Activated CD4-positive, CD25-positive, alpha-beta regulatory T cell treated with anti-CD3 and anti-CD28 coated beads, Interleukin-2, amount 50 U/mL, for 24 hours (primary cell): ENCODE measurements at regions not wholly inside any gene's neighbourhood (a gene's known extent, or its start where the extent isn't known, plus 50 kb on each side); places are given as distances from the start of the nearest gene placed in this dataset.
A peak's percentile ranks its signal among the peaks of the same experiment; 100 is the strongest.
"Not testable (repeated sequence)": the region's sequence is repeated elsewhere in the genome, so short reads cannot be mapped to it uniquely, and the experiment has no call there.

ENCODE experiments used
- ATAC-seq, 2 donors: fragments of 150-1000 bp; cut with Tn5 transposase; one replicate each; pipeline ENCODE4 v1.10.0; 2021; ENCODE audit warnings: mild to moderate bottlenecking in 1 of 2, moderate library complexity in 1 of 2

DNA sequence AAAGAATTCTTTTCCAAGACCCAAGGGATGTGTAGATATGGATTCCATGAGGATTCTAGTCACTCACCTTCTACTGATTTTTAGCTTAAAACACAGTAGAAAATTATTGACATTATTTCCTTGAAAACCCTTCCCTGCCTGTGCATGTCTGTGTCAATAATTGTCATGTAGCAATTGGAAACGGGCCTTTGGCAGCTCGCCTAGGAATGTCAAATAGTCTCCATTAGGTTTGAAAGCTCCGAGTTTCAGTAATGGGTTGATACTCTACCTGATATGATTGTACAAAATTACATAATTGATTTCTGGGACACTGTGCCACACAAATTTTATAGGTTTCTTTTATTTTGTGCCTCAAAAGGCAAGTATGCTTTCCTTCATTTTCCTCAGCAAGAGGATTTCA, 515.2 kb upstream of the ARID1B start:
- no peak for ATAC-seq

DNA sequence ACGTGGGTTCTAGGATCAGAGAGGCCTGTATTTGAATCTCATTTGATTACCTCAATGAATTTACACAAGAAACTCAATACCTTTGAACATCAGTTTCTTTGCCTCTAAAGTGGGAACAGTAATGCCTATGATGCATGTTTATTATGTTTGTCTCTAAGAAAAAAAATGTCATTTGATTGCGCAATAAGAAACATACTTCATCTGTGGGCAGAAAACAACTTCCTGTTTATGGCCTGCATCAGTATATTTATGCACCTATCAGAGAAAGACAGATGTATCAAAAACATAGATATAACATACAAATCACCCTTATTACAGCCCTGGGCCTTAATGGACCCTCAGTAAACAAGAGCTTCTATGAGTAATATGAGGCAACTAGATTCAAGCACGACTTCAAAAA, 516.4 kb upstream of the ARID1B start:
- ATAC-seq = no peak

DNA sequence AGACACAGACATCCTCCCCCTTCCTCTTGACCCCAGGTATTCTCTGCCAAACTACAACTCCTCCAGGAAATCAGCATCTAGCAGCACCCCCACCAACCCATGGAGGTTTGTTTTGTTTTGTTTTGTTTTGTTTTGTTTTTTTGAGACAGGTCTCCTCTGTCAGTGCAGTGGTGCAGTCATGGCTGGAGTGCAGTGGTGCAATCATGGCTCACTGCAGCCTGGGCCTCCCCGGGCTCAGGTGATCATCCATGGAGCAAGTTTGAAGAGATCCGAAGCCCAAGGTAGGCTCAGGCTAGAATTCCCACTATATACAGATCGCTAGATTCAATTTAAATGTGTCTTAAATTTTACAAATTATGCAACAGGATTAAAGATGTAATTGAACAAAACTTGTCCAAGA, 518.2 kb upstream of the ARID1B start:
- ATAC-seq = no peak

DNA sequence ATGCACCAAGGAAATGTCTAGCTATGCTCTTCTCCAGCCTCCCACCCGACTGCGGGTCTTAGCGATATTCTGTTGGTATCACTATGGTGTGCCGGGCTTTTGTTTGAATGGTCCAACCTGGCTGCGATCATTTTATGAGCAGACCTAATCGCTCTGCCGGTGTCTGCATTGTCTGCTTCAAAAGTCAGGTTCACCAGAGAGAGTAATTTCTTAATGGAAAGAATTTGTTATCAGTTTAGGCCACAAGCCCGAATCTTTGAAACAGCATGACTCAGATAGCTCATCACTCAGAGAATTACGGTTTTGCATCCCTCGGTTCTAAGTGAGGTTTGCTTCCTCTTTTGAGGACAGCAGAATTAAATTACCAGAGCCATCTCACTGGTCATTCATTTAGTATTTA, 521.0 kb upstream of the ARID1B start:
- ATAC-seq = peak; percentile 53 to 89

DNA sequence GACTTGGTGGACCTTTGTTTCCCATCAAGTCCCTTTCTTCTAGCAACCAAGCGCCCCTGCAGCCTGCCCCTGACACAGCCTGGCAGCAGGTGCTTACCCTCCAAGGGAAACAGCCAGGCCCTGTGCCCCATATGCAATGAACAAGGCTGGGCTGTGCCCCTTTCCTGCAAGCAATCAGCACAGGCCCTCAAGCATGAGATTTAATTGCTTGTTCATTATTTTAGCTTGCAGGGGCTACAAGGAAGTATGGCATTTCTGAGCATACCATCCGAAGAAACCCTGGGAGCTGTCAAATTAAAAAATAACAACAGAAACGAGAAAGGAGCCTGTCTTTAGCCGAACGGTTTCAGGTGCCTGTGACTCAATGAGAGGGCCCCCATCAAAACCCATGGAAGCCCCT, 522.9 kb upstream of the ARID1B start:
- no peak for ATAC-seq

DNA sequence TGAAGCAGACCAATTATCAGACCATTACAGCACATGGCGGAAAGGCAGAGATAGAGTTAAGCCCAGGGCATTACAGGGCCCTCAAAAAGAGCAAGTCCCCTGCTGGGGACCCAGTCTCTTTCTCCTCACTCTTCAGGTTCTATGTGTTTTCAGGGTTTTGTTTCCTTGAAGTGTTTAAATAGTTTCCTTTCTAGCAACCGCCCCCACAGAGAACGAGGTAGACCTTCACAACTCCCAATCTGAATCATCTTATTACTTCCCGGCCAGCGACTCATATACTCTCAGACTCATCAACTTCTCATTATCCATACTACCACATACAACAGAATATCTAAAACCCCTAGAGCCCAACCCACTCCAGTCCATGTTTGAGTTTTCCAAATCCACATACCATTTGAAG, 526.6 kb upstream of the ARID1B start:
- peak; percentile 73 to 90 for ATAC-seq

DNA sequence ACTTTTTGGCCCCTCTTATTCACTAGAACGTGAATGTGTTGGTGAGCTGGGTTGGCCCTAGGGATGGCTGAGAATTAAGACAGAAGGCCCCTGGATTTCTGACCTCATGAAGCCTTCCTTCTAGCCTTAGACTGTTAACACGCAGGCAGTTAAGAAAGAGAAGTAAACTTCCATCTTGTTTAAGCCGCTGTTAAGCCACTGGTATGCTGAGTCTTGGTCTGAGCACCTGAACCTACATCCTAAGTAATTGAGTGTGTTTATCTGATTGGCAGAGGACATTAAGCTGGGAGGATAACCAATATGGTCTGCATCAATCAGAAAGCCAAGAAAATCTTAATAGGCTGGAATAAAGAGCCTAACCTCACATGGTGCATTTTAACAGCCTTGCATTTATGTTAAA, 535.0 kb upstream of the ARID1B start:
- ATAC-seq = no peak

DNA sequence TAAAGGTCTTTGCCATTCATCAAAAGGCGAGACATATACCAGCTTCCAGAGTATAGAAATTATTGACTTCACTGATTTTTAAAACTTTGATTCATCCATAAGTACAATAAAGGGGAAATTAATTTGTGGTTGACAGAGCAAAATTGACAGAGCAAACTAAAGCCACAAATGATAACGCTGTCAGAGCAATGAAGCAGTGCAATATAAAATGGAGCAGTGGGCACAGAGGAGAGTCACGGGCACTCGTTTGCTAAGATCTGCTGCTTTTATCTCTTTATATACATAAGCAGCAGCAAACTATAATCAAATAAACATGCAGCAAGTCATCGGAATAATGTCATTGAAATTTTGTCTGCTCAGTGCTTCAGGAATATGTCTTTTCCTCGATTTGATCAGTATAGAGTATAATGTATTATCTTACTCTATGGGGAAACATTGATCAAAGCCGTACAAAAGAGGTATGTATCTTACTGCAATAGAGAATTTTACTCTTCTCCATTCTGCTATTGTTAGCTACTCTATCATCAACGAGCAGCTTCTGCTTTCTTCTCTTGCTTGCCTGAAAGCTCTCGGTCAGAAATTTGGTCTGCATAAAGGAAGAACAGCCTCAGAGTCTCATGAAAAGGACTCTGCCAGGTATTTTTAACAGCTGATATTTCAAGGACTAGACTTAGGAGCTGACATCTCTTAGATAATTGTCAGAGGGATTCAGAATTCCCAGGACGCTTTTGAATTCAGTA, 546.0 kb upstream of the ARID1B start:
- no peak for ATAC-seq

DNA sequence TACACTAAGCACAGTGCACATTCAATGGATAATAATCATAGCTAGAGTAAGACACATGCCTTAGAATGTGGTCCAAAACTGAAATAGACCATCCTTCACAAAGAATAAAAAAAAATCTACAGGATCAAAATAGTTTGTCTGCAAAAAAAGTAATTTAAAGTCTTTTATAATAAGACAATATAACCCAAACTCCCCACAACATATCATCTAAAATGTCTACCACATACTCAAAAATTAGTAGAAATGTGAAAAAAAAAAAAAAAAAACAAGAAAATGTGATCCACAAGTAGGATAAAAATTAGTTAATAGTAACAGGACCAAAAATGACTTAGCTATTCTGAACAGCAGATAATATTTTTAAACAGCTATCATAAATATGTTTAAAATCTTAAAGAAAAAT, 557.2 kb upstream of the ARID1B start:
- ATAC-seq = no peak

DNA sequence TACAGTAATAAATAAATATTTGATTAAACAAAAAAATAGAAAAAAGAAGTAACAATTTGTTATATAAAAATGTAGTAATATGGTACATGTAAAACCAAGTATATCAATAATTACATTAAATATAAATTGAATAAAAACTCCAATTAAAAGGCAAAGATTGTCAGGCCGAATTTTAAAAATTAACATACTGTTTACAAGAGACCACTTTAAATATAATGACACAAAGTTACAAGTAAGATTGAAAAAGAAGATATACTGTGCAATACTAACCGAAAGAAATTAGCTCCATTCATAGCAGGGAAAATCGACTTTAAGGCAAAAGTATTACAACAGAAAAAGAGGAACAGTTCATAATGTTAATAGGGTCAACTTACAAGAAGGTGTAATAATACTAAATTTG, 571.5 kb upstream of the ARID1B start:
- ATAC-seq = no peak

DNA sequence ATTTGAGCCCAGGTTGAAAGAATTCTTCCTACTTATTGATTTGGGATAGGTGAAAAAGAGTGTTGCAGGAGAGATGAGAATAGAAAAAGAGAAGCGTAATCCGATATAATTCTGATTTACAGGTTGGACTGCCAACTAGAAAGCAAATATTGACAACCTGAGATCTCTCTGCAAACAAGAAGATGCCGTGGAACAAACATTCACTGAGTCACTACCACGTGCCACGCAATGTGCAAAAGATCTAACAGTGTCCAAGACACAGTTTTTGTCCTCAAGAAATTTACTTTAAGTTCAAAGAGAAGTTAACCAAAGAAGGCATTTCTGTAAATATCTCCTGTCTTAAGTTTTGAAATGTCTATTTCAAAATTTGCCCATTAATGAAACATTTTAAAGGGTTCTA, 578.0 kb upstream of the ARID1B start:
- no peak for ATAC-seq

DNA sequence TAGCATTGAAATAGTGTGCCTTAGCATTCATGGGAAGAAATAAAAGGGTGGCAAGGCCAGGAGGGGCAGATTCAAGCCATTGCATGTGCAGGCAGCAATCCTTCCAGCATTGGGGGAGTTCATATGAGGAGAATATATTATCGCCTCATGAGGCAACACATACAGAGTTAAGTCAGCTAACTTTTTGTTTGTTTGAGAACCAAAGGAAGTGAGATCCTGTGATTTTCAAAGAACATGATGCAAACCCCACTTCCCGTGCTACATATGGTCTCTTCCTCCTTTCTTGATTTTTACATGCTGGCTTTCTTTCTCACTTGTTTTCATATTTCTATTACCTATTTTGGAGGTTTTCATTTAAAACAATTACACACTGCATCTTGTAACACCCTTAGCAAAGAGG, 579.7 kb upstream of the ARID1B start:
- ATAC-seq = no peak

DNA sequence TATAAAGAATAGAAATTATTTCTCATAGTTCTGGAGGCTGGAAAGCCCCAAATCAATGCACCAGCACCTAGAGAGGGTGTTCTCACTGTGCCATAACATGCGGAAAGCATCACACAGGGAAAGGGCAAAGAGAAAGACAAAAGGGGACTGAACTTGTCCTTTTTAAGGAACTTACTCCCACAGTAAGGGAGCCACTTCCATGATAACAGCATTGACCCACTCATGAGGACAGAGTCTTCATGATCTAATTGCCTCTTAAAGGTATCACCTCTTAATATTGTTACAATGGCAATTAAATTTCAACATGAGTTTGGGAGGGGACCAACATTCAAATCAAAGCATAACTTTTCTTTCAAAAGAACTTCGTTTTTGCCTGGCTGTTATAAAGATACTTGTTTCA, 582.2 kb upstream of the ARID1B start:
- ATAC-seq = no peak

DNA sequence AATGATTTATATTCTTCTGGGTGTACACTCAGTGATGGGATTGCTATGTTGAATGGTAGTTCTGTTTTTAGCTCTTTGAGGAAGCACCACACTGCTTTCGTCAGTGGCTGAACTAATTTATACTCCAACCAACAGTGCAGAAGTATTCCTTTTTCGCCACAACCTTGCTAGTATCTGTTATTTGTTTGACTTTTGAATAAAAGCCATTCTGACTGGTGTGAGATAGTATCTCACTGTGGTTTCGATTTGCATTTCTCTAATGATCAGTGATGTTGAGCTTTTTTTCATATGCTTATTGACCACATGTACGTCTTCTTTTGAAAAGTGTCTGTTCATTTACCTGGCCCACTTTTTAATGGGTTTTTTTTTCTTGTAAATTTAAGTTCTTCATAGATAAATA, 583.8 kb upstream of the ARID1B start:
- peak in 1 of 2 donors; percentile 32 for ATAC-seq

DNA sequence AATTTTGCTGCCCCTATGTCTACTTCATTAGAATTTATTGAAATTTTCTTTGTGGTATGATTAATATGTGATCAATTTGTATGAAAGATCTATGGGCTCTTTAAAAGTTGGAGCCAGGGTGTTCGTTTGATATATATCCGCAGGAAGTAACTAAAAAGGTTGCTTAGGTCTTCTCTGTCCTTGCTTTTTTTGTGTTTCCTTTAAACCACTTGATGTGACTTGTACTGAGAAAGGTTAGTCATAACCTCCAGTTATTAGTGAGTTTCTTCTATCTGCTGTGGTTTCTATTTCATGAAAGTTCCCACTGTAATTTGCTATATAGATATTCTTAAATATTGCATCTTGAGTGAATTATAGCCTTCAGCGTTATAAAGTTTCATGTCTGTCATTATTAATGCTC, 585.3 kb upstream of the ARID1B start:
- ATAC-seq = peak; percentile 67 to 89

DNA sequence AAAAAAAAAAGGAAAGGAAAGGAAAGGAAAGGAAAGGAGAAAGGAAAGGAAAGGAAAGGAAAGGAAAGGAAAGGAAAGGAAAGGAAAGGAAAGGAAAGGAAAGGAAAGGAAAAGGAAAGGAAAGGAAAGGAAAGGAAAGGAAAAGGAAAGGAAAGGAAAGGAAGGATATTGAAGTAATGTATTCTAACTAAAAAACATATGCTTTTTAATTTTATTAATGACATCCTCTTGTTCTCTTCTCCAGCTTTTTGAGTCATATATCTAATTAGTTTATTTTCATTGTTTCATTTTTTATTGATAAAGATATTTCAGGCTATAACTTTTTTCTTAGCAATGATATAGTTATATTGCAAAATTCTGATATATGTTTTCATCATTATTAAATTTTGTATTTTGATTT, 585.8 kb upstream of the ARID1B start:
- not testable (repeated sequence) for ATAC-seq

DNA sequence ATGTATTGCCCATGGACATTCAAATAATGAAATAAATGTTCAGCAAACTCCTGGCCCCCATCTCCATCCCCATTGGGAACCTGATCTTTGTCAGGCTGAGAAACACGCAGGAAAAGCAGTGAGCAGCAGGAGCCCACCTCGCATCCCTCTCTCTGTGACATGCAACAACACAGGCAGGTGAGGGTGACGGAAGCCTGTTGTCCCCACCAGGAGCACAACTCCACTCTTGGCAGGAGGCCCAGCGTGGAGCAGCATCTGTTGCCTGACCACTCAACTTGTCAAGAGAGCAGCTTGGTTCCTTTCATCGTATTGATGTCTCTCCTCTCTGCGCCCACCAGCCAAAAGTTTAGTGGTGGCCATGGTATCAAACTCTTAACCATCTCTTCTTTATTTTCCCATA, 586.9 kb upstream of the ARID1B start:
- ATAC-seq = no peak

DNA sequence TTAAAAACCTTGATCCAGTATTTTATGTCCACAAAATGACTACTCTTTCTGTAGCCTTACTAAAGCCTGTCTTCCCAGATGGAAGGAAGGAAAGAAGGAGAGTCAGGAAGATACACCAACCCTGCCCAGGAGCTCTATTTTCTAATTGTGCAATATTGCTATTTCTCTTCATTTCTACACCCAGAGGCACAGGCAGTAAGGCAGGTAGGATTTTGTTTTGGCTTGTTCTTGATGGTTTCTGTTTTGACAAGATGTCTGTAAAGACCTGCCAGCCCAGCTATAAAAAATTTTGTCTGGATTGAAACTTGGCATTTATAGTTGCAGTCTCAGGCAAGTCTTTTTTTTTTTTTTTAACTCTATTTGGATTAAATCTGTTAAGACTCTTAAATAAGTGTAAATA, 587.5 kb upstream of the ARID1B start:
- no peak for ATAC-seq

DNA sequence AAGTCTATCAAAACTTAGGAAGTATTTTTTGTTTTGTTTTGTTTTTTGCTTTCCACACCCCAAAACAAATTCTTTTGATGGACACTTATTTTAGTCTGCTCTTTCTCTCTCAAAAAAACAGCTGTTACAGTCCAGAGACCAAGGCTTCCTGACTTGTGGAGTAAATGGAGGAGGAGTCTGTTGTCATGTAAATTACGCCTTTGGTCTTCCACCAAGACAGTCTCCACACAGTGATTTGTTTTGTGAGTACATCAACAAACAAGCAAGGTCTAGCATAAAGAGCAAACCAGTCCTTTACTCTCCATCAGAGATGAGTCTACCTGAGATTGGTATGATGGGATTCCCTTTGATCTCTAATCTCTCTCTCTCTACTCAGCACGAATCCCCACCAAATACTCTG, 588.0 kb upstream of the ARID1B start:
- ATAC-seq = no peak

DNA sequence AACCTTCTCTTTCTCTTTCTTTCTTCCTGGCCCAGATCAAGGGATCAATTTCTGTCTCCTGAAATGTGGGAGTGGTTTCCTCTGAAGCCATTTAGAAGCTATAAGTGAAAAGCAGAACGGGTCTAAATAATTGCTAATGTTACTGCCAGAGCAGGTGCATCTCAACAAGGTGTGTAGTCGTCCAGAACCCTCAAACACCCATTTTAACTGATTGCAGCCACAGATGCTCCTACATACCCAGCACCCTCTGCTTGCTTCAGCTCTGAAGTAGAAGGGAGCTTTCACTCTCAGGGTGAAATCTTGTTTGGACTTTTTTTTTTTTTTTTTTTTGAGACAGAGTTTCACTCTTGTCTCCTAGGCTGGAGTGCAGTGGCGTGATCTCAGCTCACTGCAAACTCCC, 592.1 kb upstream of the ARID1B start:
- no peak for ATAC-seq

DNA sequence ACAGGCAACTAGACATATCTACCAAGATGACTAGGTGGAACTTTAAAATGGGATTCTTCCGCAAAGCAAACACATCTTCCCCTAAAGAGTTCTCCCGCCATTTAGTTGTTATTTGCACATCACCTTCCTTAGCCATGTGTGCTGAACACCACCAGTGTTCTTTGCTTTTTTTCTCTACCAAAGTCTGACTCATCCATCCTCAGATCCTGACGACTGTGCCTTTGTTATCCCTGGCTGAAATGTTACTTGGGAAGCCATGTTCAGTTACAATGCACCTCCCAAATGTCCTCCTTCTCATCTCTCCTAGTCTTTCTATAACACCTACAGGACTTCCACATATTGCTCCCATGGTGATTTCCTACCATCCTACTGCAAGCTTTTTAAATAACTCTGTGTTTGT, 593.5 kb upstream of the ARID1B start:
- no peak for ATAC-seq

DNA sequence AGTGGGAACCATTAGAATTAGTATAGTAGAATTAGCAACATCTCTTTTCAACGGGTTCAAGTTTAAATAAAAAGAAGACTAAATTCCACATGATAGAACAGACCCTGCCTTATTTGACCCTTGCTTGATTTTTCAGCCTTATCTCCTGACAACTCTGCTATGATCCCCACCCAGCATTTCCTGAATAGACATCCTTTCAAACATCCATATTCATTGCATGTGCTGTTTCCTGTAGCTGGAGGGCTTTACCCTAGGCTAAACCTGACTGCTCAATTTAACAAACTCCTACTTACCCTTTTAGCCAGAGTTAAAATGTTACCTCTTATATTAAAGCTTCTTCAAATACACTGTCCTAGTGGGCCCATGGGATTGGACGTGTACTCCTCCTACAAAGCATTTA, 594.8 kb upstream of the ARID1B start:
- no peak for ATAC-seq

DNA sequence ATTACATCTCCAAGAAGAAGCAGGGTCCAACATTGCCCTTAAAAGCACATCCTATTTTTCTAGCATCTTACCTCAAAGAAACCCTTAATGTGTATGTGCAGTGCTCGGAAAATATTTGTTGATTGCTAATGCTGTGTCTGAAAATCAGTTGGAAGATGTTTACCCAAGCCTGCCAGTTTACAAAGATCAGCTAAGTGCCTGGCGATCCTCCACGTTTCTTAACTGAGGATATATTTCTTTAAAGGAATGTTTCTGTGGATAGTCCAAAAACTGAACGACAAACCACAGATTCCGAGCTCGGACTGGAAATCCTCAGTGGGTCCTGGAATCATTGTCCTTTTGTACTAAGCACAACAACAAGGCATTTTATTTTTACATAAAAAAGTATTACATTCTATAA, 595.7 kb upstream of the ARID1B start:
- no peak for ATAC-seq

DNA sequence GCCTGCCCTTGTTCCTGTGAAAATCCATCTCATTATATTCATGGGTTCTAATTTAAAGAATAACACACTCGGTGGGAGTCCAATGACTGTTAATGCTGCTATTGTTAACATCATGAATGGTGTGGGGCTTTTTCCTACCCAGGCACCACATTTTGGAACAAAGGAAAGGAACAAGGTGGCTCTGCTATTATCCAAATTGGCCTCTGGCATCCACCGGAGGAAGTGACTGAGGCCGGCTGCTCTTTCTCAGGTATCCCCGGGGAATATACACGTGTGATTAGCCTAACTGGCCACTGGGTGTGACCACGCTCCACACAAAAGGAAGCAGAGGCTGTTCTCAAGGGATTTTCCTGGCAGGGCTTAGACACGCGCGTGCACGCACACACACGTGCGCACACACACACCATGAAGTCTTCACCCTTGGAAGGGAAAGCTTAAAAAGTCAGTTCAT, 601.2 kb upstream of the ARID1B start:
- ATAC-seq = no peak

DNA sequence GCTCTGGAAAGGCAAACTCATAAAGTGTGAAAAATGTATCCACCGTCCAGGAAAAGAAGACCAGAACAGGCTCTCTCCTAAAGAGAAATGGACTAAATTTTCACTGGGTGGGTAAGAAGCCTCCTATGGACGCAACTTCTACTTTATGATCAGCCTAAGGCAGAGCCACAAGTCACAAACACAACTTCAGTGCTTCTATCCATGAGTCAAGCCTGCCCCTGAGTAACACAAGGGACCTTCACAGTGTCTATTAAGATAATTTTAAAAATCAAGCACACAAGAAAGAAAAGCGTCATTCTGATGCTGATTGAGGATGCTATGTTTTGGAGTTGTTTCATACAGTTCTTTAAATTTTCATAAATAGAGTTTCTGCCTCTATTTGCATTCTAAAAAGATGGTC, 601.7 kb upstream of the ARID1B start:
- ATAC-seq = no peak
